NCI-H2029 (cell line): ENCODE measurements at regions not wholly inside any gene's neighbourhood (a gene's known extent, or its start where the extent isn't known, plus 50 kb on each side); places are given as distances from the start of the nearest gene placed in this dataset.

Experiments used
- DNase-seq: peaks from one replicate; lab custom pipeline; 2025; lab: John Stamatoyannopoulos, UW

- no peak for DNase-seq
Measured at GRCh38 chr16:7185165-7185564, 147.5 kb upstream of the RBFOX1 start.

- DNase-seq, result no peak
Measured at GRCh38 chr16:7183768-7184167, 148.9 kb upstream of the RBFOX1 start.

- DNase-seq, result no peak
Measured at GRCh38 chr16:7182510-7183109, 150.0 kb upstream of the RBFOX1 start.

- DNase-seq, result no peak
Measured at GRCh38 chr16:7177875-7178274, 154.8 kb upstream of the RBFOX1 start.

- DNase-seq, result no peak
Measured at GRCh38 chr16:7171151-7171550, 161.5 kb upstream of the RBFOX1 start.

- no peak for DNase-seq
Measured at GRCh38 chr16:7167626-7168025, 165.0 kb upstream of the RBFOX1 start.

GRCh38 chr16:7161891-7162290 lies 170.8 kb upstream of the RBFOX1 start:
- no peak for DNase-seq

- DNase-seq, result no peak
Measured at GRCh38 chr16:7160093-7160492, 172.6 kb upstream of the RBFOX1 start.

GRCh38 chr16:7158481-7158880 lies 174.2 kb upstream of the RBFOX1 start:
- DNase-seq, result no peak

- DNase-seq, result no peak
Measured at GRCh38 chr16:7150230-7150629, 182.4 kb upstream of the RBFOX1 start.

GRCh38 chr16:7148606-7149005 lies 184.0 kb upstream of the RBFOX1 start:
- DNase-seq, result no peak

- no peak for DNase-seq
Measured at GRCh38 chr16:7140899-7141298, 191.7 kb upstream of the RBFOX1 start.

GRCh38 chr16:7137560-7138330 lies 194.9 kb upstream of the RBFOX1 start:
- DNase-seq, result peak; percentile 54

- no peak for DNase-seq
Measured at GRCh38 chr16:7132465-7132864, 200.2 kb upstream of the RBFOX1 start.

GRCh38 chr16:7124701-7125100 lies 207.9 kb upstream of the RBFOX1 start:
- DNase-seq, result no peak

GRCh38 chr16:7124242-7124641 lies 208.4 kb upstream of the RBFOX1 start:
- no peak for DNase-seq

- no peak for DNase-seq
Measured at GRCh38 chr16:7116734-7117133, 215.9 kb upstream of the RBFOX1 start.

- no peak for DNase-seq
Measured at GRCh38 chr16:7115898-7116297, 216.7 kb upstream of the RBFOX1 start.

GRCh38 chr16:7113949-7114348 lies 218.7 kb upstream of the RBFOX1 start:
- no peak for DNase-seq

- DNase-seq, result no peak
Measured at GRCh38 chr16:7113395-7113794, 219.2 kb upstream of the RBFOX1 start.

GRCh38 chr16:7111265-7111664 lies 221.4 kb upstream of the RBFOX1 start:
- DNase-seq, result no peak

GRCh38 chr16:7107436-7107835 lies 225.2 kb upstream of the RBFOX1 start:
- no peak for DNase-seq

- DNase-seq, result no peak
Measured at GRCh38 chr16:7103056-7103455, 229.6 kb upstream of the RBFOX1 start.

GRCh38 chr16:7101054-7101453 lies 231.6 kb upstream of the RBFOX1 start:
- DNase-seq, result no peak
